NCI-H510A treated with DMSO at 0.1 percent for 48 hours (cell line): ENCODE measurements at regions not wholly inside any gene's neighbourhood (a gene's known extent, or its start where the extent isn't known, plus 50 kb on each side); places are given as distances from the start of the nearest gene placed in this dataset.
"Not testable (repeated sequence)": the region's sequence is repeated elsewhere in the genome, so short reads cannot be mapped to it uniquely, and the experiment has no call there.

Experiments
- DNase-seq: peaks from one replicate; lab custom pipeline; 2025; lab: John Stamatoyannopoulos, UW

DNA sequence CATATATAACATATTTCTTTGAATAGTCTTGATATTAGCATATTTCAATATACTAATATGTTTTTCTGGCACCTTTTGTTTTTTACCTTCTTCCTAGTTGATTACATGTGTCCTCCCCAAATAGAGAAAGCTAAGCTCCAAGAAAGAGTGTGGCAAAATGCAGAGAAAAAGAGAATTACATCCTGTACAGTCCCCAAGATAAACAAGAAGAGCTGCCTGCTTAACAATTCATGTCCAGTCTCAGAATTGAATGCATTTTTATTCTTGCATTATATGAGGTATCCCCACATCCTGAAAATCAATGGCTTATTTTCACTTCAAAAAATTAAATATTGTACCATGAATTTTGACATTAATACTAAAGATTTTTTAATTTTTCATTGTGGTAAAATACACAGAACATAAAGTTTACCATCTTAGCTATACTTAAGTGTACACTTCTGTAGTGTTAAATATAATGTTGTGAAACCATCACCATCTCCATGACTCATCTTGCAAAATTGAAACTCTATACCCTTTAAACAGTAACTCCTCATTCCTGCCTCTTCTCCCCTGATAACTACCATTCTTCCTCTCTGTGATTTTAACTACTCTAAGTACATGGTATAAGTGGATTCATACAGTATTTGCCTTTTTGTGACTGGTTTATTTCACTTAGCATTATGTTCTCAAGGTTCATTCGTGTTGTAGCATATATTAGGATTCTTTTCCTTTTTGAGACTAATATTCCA is 490.3 kb downstream of the COL12A1 start:
- peak; percentile 21 for DNase-seq

DNA sequence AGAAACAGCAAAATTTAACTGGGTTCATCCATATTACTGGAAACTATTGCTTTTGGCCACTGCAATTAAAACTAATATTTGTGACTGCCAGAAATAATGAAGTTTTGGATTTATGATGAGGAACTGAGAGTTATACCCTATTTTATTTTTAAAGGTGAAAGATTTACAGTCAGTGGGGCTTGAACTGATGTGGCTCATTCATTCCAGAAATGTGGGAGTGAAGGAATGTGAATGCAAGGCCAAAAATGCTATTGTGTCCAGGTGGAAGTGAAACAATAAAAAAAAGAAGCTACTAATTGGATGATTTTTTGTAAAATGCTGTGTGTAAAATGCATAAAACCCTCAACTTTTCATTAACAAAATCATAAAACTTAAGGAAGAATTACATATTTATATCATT is 491.9 kb downstream of the COL12A1 start:
- DNase-seq = no peak

DNA sequence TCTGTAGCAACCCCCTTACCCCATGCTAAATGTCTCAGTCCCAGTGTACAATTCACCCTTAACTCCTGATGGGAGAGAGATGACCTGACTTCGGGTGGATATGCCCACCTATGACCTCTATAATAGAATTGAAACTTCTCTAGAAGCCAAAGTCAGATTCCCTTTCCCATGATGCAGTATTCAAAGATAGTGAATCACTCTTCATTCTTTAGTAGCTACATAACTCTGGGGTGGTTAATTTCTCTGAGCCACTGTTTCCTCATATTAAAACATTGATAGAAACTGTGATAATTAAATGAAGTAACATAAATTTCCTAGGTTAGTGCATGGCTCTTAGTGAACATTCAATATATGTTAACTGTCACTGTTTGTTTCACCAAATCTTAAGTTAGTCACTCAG is 500.4 kb downstream of the COL12A1 start:
- no peak for DNase-seq

DNA sequence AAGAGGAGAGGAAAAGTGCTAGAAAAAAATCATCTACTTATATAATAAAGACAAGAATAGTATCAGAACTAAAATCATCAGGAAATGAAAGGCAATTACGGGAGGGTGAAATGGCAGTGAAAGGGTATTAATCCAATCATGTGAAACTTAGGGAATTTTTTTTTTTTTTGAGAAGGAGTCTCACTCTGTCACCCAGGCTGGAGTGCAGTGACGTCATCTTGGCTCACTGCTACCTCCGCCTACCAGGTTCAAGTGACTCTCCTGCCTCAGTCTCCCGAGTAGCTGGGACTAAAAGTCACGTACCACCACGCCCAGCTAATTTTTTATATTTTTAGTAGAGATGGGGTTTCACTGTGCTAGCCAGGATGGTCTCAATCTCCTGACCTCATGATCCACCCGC is 501.3 kb downstream of the COL12A1 start:
- not testable (repeated sequence) for DNase-seq

- DNase-seq = no peak
Observed at GRCh38 chr6:74690365-74690764, 515.5 kb downstream of the COL12A1 start.

DNA sequence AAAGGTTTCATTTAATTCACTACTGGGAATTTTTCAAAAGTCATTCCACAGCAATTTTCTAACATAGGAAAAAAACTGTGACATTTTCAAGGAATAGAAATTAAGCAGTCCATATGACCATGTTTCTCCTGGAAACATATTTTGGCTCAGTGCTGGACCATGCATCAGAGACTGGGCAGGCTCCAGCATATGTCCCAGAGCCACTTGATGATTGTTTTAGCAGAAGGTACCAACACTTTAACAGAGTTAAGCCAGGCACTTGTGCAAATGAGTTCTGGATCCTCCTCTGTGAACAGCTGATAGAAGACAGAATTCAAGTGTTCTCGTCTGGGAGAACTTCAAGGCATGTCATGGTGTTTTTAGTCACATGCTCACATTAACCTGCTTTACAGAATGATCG is 516.3 kb downstream of the COL12A1 start:
- no peak for DNase-seq

- no peak for DNase-seq
Observed at GRCh38 chr6:74677463-74677862, 528.4 kb downstream of the COL12A1 start.

DNA sequence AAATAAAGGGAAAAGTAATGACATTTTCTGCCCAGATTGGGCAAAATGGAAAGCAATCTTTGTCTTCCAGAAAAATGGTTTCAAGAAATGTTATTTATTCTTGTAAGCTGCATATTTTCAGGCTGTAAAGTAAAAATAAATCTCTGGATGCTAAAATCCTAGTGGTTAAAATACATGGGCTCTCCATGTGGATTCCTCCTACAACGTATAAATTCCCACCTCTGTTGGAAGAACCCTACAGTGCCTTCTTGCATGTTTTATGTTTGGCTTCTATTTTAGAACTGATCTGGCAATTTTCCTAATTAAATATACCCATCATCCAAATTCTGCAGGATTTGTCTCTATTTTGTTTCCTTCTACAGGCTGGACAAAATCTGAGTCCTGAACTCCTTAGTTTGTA is 528.9 kb downstream of the COL12A1 start:
- no peak for DNase-seq

- DNase-seq = no peak
Observed at GRCh38 chr6:74674377-74674776, 531.5 kb downstream of the COL12A1 start.

DNA sequence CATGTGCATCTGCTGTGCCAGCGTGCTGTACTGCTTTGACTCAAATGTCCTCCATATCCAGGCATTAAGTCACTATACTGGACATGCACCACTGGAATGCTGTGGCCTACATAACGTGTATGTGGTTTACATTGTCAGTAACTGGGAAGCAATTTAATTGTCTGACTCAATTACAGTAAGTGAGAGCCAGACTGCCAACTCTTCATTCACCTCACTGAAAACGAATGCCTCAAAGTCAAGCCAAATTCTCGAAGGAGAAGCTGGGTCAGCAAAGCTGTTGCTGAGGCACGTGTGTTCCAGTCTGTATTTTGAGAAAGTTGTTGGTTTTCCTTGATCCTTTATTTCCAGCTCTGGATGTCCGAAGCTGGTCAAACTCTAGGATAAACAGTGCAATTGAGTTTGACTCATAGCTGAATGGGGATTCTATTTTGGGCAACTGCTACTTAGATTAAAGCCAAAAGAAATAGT is 534.3 kb downstream of the COL12A1 start:
- no peak for DNase-seq

GRCh38 chr6:74658391-74658790 is 547.5 kb downstream of the COL12A1 start:
- DNase-seq = no peak

DNA sequence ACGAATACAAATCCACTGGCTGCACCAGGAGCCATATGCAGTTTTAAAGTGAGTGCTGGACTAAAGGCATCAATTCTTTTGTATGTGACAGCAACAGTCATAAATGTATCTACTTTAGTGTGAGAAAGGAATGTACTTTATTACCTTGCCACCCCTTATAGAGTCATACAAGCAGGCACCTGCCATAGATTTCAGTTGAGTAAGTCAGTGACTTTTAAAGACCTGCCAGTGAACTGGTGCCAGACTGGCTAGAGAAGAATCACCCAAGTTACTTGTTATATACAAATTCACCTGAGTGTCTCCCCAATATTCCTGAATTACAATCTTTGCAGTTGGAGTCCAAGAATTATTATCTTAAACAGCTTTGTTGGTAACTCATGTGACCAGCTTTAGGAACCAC is 547.9 kb downstream of the COL12A1 start:
- DNase-seq = no peak

- no peak for DNase-seq
Observed at GRCh38 chr6:74657011-74657410, 548.8 kb downstream of the COL12A1 start.

- no peak for DNase-seq
Observed at GRCh38 chr6:74656453-74656852, 549.4 kb downstream of the COL12A1 start.

DNA sequence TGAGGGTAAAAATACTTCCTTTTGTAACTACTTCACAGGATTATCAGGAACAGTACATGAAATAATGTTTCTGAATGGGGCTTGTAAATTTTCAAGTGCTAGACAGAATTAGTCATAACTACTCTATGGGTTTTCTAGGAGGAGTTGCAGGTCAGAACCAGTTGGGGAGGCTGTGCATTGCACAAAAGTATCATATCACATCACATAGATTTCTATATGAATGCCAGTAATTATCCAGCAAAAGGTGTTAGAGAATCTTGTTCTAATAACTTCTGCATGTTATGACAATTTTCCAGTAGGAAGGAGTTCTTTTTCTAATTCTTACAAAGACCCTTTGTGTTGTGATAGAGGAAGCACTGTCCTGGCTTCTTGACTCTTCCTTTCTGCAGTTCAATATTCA is 551.6 kb downstream of the COL12A1 start:
- DNase-seq = no peak

DNA sequence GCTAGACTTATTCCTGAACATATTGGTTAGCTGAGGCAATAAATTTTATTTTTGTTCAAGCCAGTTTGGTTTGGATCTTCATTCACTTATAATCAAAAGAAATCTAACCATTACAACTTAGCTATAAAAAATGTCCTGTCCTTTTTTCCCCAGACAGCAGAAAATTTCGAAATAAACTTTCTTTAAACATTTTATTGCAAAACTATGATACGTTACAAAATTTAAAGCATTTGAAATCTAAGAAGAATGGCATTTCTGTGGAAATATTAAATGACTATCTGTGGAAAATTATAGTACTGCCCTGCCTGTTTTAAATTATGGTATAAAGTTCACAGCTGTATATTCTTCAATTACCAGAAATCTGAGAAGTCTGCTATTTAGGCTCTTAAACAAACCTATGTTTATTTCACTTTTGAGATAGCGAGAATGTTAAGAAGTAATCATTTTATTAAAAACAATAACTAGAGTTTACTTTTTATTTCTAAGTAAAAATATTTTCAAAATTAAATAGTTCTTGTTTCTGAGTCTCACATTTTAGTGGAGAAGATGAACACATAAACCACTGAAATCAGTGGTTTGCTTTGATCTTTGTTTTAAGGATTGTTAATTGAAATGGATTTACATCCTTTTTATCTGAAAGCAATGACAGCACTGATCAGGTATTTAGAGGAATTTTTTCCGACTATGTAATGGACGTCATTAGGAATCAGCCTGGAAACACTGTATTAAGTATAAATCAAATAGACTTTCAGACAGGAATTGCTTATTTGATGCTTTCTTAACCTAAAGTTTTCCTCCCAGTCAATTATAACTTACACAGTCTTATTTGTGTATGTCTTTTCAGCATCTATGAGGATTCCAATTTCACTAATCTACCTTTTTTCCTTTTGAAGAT is 553.7 kb downstream of the COL12A1 start:
- DNase-seq = no peak

GRCh38 chr6:74650668-74651067 is 555.2 kb downstream of the COL12A1 start:
- no peak for DNase-seq

DNA sequence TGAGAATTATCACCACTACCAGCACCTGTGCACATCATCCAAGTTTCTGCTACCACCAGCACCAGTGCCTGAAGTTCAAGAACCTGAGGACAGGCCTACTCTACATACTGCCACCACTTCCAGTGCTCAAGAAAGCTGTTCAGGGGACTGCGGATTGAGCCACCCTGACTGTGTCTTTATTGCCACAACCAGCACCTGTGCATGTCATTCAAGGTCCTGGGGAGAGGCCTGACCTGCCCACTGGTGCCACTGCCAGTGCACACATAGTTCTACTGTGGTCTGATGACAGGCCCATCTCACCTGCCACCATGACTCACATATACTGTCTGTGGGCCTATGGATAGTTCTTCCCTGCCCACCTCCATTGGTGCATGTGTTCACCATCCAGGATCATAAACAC is 559.4 kb downstream of the COL12A1 start:
- no peak for DNase-seq

DNA sequence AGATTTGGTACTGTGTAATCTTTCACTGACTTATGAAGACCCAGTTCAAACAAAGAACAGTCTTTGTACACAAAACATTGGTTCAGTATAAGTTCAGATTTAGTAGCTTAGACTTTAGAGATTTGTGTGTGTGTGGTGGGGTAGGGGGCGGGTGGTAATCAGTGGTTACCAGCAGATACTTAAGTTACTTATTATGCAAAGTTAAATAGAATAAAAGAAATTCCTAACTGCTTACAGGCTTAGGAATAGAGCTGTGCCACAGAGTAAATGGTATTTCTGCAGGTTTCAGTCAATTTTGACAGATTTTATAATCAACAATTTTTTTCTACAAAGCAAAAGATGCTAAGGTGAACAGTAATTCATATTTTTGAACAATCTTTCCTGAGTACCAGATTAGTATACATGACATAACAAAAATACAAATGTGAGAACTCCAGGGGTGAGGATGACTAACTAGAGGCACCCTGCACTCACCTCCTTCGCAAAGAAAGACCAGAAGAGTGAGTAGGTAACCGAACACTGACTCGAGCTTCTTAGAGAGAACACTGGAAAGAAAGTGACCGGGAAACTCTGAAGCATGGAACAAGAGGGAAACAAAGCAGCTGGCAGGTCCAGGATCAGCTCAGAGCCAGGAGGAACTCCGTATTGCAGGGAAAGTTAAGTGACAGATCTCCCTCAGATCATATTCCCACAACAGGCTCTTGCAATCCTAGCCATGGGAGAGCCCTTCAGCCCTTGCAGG is 560.6 kb downstream of the COL12A1 start:
- no peak for DNase-seq

GRCh38 chr6:74642101-74642500 is 563.8 kb downstream of the COL12A1 start:
- no peak for DNase-seq

DNA sequence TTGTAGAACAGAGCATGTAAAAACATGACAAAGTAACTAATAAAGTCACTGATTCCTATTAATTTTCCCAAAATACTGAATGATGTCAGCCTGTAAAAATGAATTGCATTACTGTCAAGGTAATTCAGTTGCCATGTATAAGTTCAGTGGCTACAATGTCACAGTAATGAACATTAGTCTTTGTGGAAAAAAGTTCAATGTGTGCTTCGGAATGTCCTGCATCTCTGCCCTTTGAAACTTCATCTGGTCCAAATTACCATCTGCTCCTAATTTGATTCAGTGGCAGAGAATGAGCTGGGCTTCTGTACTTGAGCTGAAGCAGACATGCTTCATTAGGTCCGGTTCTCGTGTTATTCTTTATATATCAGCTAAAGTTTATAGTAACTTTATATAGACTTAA is 567.4 kb downstream of the COL12A1 start:
- no peak for DNase-seq

GRCh38 chr6:74632196-74632875 is 573.5 kb downstream of the COL12A1 start:
- DNase-seq = no peak
